HG03064 (cell line): ENCODE measurements at regions not wholly inside any gene's neighbourhood (a gene's known extent, or its start where the extent isn't known, plus 50 kb on each side); places are given as distances from the start of the nearest gene placed in this dataset.
"Not testable (repeated sequence)": the region's sequence is repeated elsewhere in the genome, so short reads cannot be mapped to it uniquely, and the experiment has no call there.

Experiments used
- ATAC-seq: cut with Tn5 transposase; IDR thresholded peaks from one replicate; pipeline ENCODE4 v1.9.1; 2021; ENCODE audit warnings: low read depth; ENCODE audit not compliant: unreplicated experiment

GRCh38 chr17:77831474-77832179 lies 126.9 kb upstream of the TNRC6C start:
- no peak for ATAC-seq

GRCh38 chr17:77832180-77832560 lies 126.3 kb upstream of the TNRC6C start:
- no peak for ATAC-seq

- no peak for ATAC-seq
These were observed 124.7 kb upstream of the TNRC6C start for GRCh38 chr17:77833769-77834168.

DNA sequence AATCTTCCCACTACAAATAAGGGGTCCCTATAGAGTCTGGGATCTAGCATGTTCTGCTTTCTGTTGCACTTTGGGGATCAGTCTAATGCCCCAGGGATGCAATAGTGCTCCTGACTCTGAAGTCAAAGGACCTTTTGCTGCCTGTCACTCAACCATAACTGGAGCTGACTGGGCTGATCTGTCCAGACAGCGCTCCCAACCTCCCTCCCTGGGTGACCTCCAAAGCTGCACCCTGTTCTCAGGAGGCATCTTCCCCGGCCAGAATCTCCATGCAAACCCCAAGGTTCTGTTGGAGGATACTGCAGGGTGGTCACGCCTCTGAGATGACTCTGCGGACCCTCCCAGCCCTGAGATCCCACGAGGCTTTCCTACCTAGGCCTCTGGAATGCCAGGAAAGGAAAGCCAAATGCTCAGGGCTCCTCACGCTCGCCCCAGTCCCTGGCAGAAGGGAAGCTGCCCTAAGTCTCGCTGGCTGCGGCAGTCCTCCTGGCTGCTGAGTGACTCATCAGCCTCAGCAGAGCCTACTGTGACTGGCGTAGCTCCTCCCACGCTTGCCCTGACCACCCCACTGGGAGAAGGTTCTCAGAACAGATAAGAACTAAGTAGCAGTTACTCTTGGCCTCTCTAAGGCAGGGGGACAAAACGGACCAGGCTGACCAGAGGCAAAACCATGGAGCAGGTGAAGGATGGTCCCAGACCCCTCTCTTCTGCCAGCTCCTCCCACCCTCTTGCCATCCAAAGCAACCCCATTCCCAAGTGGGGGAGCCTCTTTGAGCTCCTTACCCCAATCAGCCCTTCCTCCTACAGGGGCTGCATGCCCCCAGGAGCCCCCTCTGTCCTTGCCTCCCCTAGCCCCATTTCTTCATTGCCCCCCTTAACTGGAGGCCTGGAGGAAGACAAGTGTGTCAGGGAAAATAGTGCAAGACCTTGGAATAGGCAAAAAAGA lies 124.1 kb upstream of the TNRC6C start:
- ATAC-seq: no peak

GRCh38 chr17:77836557-77837041 lies 121.9 kb upstream of the TNRC6C start:
- ATAC-seq: no peak

GRCh38 chr17:77837072-77837471 lies 121.4 kb upstream of the TNRC6C start:
- ATAC-seq: not testable (repeated sequence)

GRCh38 chr17:77837917-77838316 lies 120.6 kb upstream of the TNRC6C start:
- no peak for ATAC-seq

GRCh38 chr17:77838748-77839697 lies 119.5 kb upstream of the TNRC6C start:
- ATAC-seq: no peak

DNA sequence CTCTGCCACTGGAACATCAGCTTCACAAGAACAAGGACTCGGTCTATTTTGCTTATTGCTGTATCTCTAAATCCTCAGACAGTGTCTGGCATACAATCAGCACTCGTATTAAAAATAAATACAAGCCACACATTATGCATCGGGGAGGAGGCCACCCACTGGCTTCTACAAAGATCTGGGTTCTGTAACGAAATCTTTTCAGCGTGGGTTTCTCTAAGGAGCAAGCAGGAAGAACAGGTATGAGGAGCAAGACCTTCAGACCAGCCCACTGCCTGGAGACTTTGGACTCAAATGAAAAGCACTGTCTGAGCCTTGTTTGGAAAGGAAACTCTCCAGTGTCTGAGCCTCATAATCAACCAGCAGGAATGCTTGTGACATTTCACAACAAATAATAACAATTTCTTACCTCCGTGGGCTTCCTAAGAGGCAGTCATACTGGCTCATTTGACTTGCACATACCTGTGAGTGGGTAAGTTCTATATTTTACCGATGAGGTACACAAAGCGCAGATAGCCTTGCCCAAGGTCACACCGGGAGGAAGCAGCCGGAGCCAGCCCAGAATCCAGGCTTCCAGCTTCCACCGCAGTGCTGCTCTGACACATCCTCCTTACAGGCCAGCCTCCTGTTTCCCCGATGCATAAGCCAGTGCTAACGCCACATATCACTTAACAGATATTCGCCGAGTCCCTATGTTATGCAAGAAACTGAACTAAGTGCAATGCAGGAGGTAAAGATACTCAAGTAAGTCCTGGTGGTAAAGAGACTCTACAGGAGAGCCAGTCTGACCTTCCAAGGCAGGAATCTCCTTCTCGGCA lies 118.6 kb upstream of the TNRC6C start:
- no peak for ATAC-seq

DNA sequence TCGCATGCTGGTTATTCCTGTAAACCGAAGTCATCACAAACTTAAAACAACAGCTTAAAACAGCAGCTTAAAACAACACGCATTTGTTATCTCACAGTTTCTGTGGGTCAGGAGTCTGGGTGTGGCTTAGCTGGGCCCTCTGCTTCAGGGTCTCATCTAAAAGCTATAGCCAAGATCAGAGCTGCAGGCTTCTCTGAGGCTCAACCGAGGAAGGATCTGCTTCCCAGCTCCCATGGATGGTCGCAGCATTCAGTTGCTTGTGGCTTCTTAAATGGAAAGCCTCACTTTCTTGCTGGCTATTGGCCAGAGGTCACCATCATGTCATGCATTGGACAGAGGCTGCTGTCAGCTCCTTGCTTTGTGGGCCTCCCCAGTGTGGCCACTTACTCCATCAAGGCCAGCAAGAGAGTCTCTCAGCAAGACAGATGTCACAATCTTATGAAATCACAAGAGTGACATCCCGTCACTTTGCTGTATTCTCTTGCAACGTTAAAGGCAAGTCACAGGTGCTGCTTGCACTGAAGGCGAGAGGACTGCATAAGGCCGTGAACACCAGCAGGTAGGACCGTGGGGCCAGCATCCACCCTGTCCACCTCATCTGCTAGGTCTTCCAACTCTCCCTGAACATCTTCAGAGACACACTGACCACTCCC lies 117.9 kb upstream of the TNRC6C start:
- no peak for ATAC-seq

GRCh38 chr17:77841742-77842527 lies 116.6 kb upstream of the TNRC6C start:
- ATAC-seq: no peak

DNA sequence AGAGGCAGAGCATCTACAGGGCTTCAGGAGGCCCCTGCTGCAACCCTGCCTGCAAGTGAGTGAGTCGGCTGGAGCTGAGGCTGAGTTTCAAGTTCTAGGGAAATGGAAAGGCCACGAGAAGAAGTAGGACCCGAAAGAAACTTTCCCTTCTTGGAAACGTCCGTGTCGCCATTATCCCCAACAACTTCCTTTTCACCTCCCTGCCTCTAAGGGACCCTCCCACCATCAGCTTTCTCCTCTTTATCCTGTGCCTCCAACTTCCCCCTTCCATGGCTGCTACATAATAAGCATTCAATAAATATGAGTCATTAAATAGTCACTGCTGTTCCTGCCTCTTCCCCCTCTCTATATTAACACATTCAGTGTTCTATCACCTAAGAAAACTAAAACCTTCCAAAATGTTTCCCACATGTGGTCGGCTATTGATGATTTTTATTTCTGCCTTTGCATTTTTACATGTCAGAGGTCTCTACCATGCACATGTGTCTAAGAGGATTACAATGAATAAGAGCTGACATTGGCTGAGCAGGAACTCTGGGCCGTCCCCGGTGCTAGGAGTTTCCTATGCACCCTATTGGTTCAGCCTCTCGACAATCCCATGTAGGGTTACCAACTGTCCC lies 115.9 kb upstream of the TNRC6C start:
- no peak for ATAC-seq

DNA sequence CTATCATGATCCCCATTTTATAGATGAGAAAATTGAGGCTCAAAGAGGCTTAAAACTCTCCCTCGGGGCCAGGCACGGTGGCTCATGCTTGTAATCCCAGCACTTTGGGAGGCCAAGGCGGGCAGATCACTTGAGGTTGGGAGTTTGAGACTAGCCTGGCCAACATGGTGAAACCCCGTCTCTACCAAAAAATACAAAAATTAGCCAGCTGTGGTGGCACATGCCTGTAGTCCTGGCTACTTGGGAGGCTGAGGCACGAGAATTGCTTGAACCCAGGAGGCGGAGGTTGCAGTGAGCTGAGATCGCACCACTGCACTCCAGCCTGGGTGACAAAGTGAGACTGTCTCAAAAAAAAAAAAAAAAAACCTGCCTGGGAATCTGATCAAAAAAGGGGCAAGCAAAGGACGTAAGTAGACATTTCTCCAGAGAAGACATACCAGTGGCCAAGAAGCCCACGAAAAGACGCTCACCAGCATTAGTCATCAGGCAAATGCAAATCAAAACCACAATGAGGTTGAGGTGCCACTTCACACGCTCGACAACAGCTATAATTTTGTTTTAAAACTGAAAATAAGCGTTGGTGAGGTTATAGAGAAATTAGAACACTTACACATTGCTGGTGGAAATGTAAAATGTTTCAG lies 115.1 kb upstream of the TNRC6C start:
- not testable (repeated sequence) for ATAC-seq

GRCh38 chr17:77843896-77844295 lies 114.6 kb upstream of the TNRC6C start:
- no peak for ATAC-seq

- ATAC-seq: no peak
These were observed 113.8 kb upstream of the TNRC6C start for GRCh38 chr17:77844681-77845080.

GRCh38 chr17:77845541-77846225 lies 112.8 kb upstream of the TNRC6C start:
- no peak for ATAC-seq

DNA sequence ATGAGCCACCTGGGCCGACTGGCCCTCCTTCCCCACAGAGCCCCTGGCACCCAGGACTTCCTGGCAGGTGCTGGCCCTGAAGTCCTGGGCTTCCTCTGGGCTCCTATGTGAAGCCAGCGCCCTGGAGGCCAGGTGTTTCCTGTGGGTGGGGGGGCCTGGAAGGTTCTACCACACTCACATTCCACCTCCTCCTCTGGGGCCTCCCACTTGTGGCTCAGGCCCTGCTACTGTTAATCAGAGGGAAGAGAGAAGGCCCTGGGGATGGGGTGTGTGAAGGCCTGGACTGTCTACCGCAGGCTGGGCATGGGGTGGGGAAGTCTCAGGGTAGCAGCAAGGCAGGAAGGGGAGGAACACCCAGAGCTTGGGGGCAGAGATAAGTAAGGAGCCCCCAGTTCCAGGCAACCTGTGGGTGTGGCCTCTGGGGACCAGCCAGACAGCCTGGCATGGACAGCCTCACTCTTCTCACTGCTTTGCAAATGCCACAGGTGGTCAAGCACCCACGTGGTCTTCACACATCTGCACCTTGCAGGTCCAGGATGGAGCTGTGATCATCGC lies 111.9 kb upstream of the TNRC6C start:
- ATAC-seq: no peak
